CD4-positive, alpha-beta T cell treated with Interleukin-1 beta for 1 hour (primary cell): ENCODE measurements at regions not wholly inside any gene's neighbourhood (a gene's known extent, or its start where the extent isn't known, plus 50 kb on each side); places are given as distances from the start of the nearest gene placed in this dataset.

Experiments
- DNase-seq, 2 donors: peaks; one replicate each; pipeline ENCODE4 v3.0.0-alpha.2; 2020 to 2022

GRCh38 chr3:117536006-117536405 is 826.4 kb downstream of the TUSC7 start:
- DNase-seq, result no peak

GRCh38 chr3:117537949-117538348 is 828.4 kb downstream of the TUSC7 start:
- DNase-seq, result no peak

DNA sequence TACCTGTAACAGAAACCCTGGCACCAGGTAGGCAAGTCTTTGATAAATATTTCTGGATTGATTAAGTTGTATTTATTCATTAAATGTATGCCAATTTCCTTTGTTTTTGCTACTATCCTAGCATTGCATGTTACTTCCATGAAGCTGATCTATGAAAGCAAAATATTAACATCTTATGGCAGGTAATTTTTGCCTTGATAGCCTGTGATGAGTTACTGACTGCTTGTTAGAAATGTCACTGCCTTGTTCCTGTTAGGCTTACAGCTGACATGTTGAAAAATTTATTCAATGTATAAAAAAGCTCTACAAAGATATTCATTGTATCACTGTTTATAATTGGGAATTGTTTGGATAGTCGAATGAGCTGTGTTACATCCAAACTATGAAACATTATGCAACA is 830.1 kb downstream of the TUSC7 start:
- no peak for DNase-seq

DNA sequence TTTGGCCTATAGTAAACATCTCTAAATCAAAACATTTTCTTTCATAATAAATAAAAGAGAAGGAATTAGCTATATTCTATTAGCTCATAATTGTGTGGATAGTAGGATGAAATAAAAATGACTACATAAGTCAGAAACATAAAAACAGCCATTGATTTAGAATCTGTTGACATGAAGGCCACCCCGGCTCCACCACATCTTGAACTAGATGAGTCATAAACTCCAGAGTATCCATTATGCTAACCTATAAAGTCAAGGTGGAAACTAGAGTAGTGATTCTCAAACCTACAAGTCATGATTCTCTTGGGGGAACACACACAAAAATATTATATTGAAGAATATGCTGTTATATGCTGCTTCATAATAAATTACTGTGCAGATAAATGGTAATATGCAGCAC is 831.0 kb downstream of the TUSC7 start:
- DNase-seq, result no peak

GRCh38 chr3:117541721-117542120 is 832.1 kb downstream of the TUSC7 start:
- no peak for DNase-seq

DNA sequence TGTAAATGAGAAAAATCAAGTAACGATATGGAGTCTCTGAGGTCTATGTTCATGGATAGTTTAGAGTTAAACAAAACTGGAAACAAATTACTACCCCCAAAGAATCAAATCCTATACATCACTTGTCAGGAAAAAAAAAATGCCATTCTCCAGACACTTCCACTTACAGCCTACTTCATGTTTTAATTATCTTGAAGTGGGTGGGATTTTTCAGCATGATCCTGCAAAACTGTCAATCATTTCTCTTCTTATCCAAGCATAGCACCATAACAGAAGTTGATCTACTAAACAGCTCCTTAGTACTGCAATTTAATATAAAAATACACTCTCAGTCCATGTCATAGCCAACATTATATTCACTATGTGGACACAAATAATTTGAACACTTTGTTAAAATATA is 833.9 kb downstream of the TUSC7 start:
- DNase-seq, result no peak

GRCh38 chr3:117545484-117545883 is 835.9 kb downstream of the TUSC7 start:
- DNase-seq, result no peak

- no peak for DNase-seq
These were observed 838.5 kb downstream of the TUSC7 start for GRCh38 chr3:117547956-117548550.

- DNase-seq, result no peak
These were observed 839.0 kb downstream of the TUSC7 start for GRCh38 chr3:117548600-117548999.

DNA sequence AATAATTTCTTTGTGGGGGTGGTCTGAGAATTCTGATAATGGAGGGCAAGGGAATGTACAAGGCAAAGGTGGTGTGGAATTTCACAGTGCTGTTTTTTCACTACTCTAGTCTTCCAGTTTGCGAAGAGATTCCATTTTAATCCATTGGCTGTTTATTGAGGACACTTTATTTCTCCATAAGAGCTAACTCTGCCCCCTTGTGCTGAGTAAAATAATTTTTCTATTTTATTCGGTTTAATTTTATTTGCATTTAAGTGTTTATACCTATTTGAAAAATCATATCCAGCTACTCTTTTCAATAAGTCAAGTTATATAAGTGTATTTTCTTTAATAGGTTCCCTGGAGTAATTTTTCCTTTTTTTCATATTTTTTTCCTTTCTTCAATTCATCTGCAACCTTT is 840.1 kb downstream of the TUSC7 start:
- no peak for DNase-seq

GRCh38 chr3:117550766-117551165 is 841.2 kb downstream of the TUSC7 start:
- DNase-seq, result no peak

GRCh38 chr3:117553461-117553860 is 843.9 kb downstream of the TUSC7 start:
- no peak for DNase-seq

DNA sequence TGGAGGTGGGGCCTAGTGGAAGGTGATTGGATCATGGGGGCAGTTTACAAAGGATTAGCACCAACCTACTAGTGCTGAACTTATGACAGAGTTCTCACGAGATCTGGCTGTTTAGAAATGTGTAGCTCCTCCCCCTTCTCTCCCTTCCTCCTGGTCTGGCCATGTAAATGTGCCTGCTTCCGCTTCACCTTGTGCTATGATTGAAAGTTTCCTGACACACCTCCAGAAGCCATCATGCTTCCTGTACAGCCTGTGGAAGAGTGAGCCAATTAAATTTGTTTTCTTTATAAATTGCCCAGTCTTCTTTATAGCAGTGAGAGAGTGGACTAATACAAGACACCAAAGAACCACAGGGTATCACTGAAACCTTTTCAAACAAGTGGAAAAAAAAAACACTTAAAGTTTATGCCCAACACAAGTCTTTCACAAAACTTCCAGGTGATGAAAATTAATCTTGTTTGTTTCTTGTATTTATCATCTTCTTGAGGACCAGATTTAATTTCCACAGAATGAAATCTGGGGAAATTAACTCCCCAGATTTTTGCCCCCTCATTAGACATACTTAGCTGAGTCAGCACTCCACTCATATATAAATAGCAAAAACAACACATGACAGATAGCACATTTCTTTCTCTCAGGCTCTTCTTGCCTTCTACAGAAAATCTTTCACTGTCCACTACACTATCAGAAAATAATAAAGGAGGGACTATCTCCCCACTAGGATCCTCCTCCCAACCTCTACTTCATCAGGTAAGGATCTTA is 847.2 kb downstream of the TUSC7 start:
- DNase-seq, result no peak

GRCh38 chr3:117557464-117558090 is 848.0 kb downstream of the TUSC7 start:
- DNase-seq, result no peak

GRCh38 chr3:117558681-117559080 is 849.1 kb downstream of the TUSC7 start:
- no peak for DNase-seq

- no peak for DNase-seq
These were observed 852.4 kb downstream of the TUSC7 start for GRCh38 chr3:117562000-117562399.

- no peak for DNase-seq
These were observed 853.5 kb downstream of the TUSC7 start for GRCh38 chr3:117563063-117563462.

GRCh38 chr3:117565777-117566176 is 856.2 kb downstream of the TUSC7 start:
- DNase-seq, result no peak

GRCh38 chr3:117566926-117567325 is 857.3 kb downstream of the TUSC7 start:
- no peak for DNase-seq

DNA sequence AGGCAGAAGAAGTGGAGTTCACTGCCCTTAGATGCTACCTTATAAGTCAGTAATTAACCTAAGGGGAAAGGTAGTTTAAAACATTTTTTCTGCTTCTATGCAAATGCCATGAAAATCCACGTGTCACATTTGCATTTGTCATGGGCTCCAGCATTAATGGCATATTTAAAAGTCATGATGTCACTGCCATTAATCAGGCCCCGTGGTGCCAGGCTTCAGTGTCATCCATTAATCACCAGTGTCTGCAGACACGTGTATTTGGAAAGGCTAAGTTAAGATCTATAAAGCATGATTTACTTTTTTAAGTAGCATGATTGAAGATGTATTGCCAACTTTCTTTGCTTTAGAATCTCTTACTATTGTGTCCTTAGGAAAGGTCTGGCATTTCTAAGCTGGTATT is 857.8 kb downstream of the TUSC7 start:
- DNase-seq, result no peak

DNA sequence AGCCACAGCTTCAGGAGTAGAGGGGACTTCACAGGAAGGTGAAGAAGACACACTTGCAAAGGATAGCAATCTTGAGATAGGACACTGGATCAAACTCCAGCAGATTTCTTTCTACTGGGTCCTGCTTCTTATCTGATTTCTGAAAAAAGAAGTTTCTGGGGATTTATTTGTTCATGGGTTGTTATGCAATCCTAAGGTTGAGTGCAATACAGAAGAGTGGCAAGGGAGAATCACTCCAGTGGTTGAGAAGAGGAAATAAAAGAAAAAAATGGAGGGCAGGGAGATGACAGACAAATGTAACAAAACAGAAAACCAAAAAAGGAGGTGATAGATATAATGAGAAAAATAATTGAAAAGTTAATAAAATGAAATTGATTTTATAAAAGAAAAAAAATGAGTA is 858.3 kb downstream of the TUSC7 start:
- DNase-seq, result no peak

DNA sequence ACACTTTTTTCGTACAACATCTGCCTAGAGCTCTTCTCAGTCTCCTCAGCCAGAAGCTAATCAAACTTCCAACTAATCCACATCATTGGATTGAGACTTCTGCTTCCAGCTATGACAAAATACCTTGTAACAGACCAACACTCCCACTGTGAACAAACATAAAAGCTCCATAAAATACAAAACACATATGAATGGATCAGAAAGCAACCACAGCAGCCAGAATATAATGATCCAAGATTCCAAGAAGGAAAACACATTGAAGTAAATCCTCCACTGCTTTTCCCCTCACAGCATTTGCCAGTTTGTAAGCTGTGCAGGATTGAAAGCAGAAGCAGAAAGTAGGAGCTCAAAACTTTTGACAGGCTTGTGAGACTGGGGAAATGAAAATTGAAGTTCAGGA is 863.2 kb downstream of the TUSC7 start:
- no peak for DNase-seq

- DNase-seq, result no peak
These were observed 871.2 kb downstream of the TUSC7 start for GRCh38 chr3:117580806-117581205.

- no peak for DNase-seq
These were observed 876.6 kb downstream of the TUSC7 start for GRCh38 chr3:117586161-117586560.
